CD14-positive monocyte (primary cell): ENCODE measurements at regions not wholly inside any gene's neighbourhood (a gene's known extent, or its start where the extent isn't known, plus 50 kb on each side); places are given as distances from the start of the nearest gene placed in this dataset.
"Not testable (repeated sequence)": the region's sequence is repeated elsewhere in the genome, so short reads cannot be mapped to it uniquely, and the experiment has no call there.

ENCODE experiments used
- DNase-seq, 3 donors: peaks; one replicate each; pipeline ENCODE4 v3.0.0-alpha.2; 2011 to 2022
- H2AFZ ChIP-seq: 2 replicates; pipeline ENCODE4 v1.6.0; 2012; ENCODE audit warnings: mild to moderate bottlenecking, low read depth, low read length, inconsistent platforms; ENCODE audit not compliant: insufficient read depth, poor library complexity, severe bottlenecking
- H3K27ac ChIP-seq, 2 donors: 1 replicate in 1 of 2; 2 replicates in 1 of 2; pipeline ENCODE4 v1.5.1; 2012 to 2013; ENCODE audit warnings: low read length in 2 of 2, control low read depth in 1 of 2, inconsistent platforms in 1 of 2, low read depth in 1 of 2, mild to moderate bottlenecking in 1 of 2
- H3K27me3 ChIP-seq, 2 donors: one replicate each; pipeline versions ENCODE4 v1.6.0 to v1.6.1; 2011 to 2013; ENCODE audit warnings: low read length in 2 of 2; ENCODE audit not compliant: control insufficient read depth in 2 of 2, insufficient read depth in 2 of 2
- H3K36me3 ChIP-seq, 2 donors: replicated peaks in 1 of 2; 1 replicate in 1 of 2; 2 replicates in 1 of 2; pipeline versions ENCODE4 v1.5.1 to v1.6.1; 2012 to 2013; ENCODE audit warnings: low read length in 2 of 2, control low read depth in 1 of 2, inconsistent platforms in 1 of 2, mild to moderate bottlenecking in 1 of 2; ENCODE audit not compliant: insufficient read depth in 2 of 2, control insufficient read depth in 1 of 2
- H3K4me1 ChIP-seq, 2 donors: 1 replicate in 1 of 2; 2 replicates in 1 of 2; pipeline versions ENCODE4 v1.5.1 to v1.6.1; 2012 to 2013; ENCODE audit warnings: low read length in 2 of 2, control low read depth in 1 of 2, inconsistent platforms in 1 of 2, mild to moderate bottlenecking in 1 of 2, moderate library complexity in 1 of 2; ENCODE audit not compliant: insufficient read depth in 2 of 2, control insufficient read depth in 1 of 2
- H3K4me2 ChIP-seq: replicated peaks from 2 replicates; pipeline ENCODE3; 2012; ENCODE audit warnings: low read length, moderate library complexity, mild to moderate bottlenecking; ENCODE audit not compliant: poor library complexity, severe bottlenecking; ENCODE audit errors: extremely low read depth
- H3K4me3 ChIP-seq, 3 experiments: fragments of 200-600 bp in 1 of 3; sonication (generic) in 1 of 3; replicated peaks in 1 of 3; 1 replicate in 2 of 3; 2 replicates in 1 of 3; pipeline ENCODE4 v1.5.1; 2011 to 2013; ENCODE audit warnings: low read length in 3 of 3, mild to moderate bottlenecking in 3 of 3, control low read depth in 2 of 3, low read depth in 2 of 3, inconsistent platforms in 1 of 3, moderate library complexity in 1 of 3
- H3K79me2 ChIP-seq: 2 replicates; pipeline ENCODE4 v1.6.0; 2012; ENCODE audit warnings: mild to moderate bottlenecking, control low read depth, inconsistent platforms, low read length, moderate library complexity; ENCODE audit not compliant: insufficient read depth
- H3K9ac ChIP-seq: 2 replicates; pipeline ENCODE4 v1.6.0; 2017; ENCODE audit warnings: low read length, mild to moderate bottlenecking; ENCODE audit not compliant: insufficient read depth, poor library complexity, severe bottlenecking
- H3K9me3 ChIP-seq, 2 donors: replicated peaks in 1 of 2; 1 replicate in 1 of 2; 2 replicates in 1 of 2; pipeline versions ENCODE4 v1.5.1 to v1.6.1; 2012 to 2013; ENCODE audit warnings: low read length in 2 of 2, control low read depth in 1 of 2; ENCODE audit not compliant: control insufficient read depth in 1 of 2, insufficient read depth in 1 of 2
- H4K20me1 ChIP-seq: 2 replicates; pipeline ENCODE4 v1.6.0; 2012; ENCODE audit warnings: mild to moderate bottlenecking, low read length, control low read depth, moderate library complexity; ENCODE audit not compliant: insufficient read depth
- H3K27ac Mint-ChIP-seq, 7 donors: one replicate each; pipeline ENCODE4 v1.8.0; 2020; ENCODE audit warnings: mild to moderate bottlenecking in 7 of 7, mixed read lengths in 7 of 7, moderate library complexity in 6 of 7, inconsistent platforms in 2 of 7
- H3K27me3 Mint-ChIP-seq, 3 donors: one replicate each; pipeline ENCODE4 v1.8.0; 2021 to 2022; ENCODE audit warnings: low read depth in 3 of 3, mild to moderate bottlenecking in 3 of 3, mixed read lengths in 3 of 3, moderate library complexity in 3 of 3, inconsistent platforms in 1 of 3
- H3K36me3 Mint-ChIP-seq, 2 donors: one replicate each; pipeline ENCODE4 v1.8.0; 2020; ENCODE audit warnings: mixed read lengths in 2 of 2, inconsistent platforms in 1 of 2, mild to moderate bottlenecking in 1 of 2
- H3K4me1 Mint-ChIP-seq: one replicate; pipeline ENCODE4 v1.8.0; 2020; ENCODE audit warnings: mild to moderate bottlenecking, mixed read lengths
- H3K4me3 Mint-ChIP-seq, 2 donors: one replicate each; pipeline ENCODE4 v1.8.0; 2020; ENCODE audit warnings: mild to moderate bottlenecking in 2 of 2, mixed read lengths in 2 of 2, moderate library complexity in 1 of 2
- H3K9me3 Mint-ChIP-seq, 7 donors: one replicate each; pipeline ENCODE4 v1.8.0; 2020 to 2022; ENCODE audit warnings: mixed read lengths in 7 of 7, mild to moderate bottlenecking in 6 of 7, moderate library complexity in 6 of 7, inconsistent platforms in 2 of 7
- WGBS: methylation state at CpG from one replicate; pipeline ENCODE4 v1.1.5; 2013; ENCODE audit warnings: missing lambda C conversion rate; ENCODE audit not compliant: insufficient coverage; 5-methylcytosine and 5-hydroxymethylcytosine counted together
- intact Hi-C, 2 donors: fragments of 100-400 bp; cut with micrococcal nuclease; formaldehyde crosslinking; loops; one replicate each; pipeline versions ENCODE4 v1.15.0 to v1.15.1; 2023
- TF ChIP-seq, protein P1 (sequence below): fragments of 200-600 bp; IDR thresholded peaks from one replicate; pipeline ENCODE4 v1.8.0; 2022; ENCODE audit warnings: antibody characterized with exemption, mild to moderate bottlenecking

- H3K4me1 Mint-ChIP-seq, result peaks cover 66% of the 10 kb centered on the region
- Histone ChIP-seq H3K9me3 (no peaks in the 10 kb centered on the region), H3K4me2 (no peak overlapping the region), H3K27me3 (no peaks in the 10 kb centered on the region), H3K27ac (peak overlapping the region; percentile 96 to 100), H3K79me2 (peaks cover 45% of the 10 kb centered on the region), H4K20me1 (no peaks in the 10 kb centered on the region), H3K4me1 (peaks cover 76 to 89% of the 10 kb centered on the region in 2 donors), H3K4me3 (no peak overlapping the region), H3K9ac (peak overlapping the region; percentile 72), H3K36me3 (no peaks in the 10 kb centered on the region), H2AFZ (no peak overlapping the region)
- intact Hi-C loops, result loop anchor here (5.0 kb wide), 2 partner anchors 77 to 97 kb away; partner anchors contain the start of gene CHD2 (in 1 of the 2)
- peaks cover 0 to under 1% (median 0%) of the 10 kb centered on the region in 3 donors for H3K27me3 Mint-ChIP-seq
- peak overlapping the region; percentile 99 to 100 (median 99) for H3K27ac Mint-ChIP-seq
- TF ChIP-seq, protein P1, sequence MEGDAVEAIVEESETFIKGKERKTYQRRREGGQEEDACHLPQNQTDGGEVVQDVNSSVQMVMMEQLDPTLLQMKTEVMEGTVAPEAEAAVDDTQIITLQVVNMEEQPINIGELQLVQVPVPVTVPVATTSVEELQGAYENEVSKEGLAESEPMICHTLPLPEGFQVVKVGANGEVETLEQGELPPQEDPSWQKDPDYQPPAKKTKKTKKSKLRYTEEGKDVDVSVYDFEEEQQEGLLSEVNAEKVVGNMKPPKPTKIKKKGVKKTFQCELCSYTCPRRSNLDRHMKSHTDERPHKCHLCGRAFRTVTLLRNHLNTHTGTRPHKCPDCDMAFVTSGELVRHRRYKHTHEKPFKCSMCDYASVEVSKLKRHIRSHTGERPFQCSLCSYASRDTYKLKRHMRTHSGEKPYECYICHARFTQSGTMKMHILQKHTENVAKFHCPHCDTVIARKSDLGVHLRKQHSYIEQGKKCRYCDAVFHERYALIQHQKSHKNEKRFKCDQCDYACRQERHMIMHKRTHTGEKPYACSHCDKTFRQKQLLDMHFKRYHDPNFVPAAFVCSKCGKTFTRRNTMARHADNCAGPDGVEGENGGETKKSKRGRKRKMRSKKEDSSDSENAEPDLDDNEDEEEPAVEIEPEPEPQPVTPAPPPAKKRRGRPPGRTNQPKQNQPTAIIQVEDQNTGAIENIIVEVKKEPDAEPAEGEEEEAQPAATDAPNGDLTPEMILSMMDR, result no peak
- H3K36me3 Mint-ChIP-seq, result peaks cover 0 to 2% of the 10 kb centered on the region in 2 donors
- no peak overlapping the region for H3K4me3 Mint-ChIP-seq
- no peak for DNase-seq
- no peaks in the 10 kb centered on the region for H3K9me3 Mint-ChIP-seq
- 100% methylated on average over 4 of the region's 10 CpGs for WGBS
These were observed 94.9 kb upstream of the CHD2 start for GRCh38 chr15:92805080-92805690.

GRCh38 chr15:92806171-92806570 is 94.0 kb upstream of the CHD2 start:
- H3K36me3 ChIP-seq, H3K27me3 Mint-ChIP-seq, DNase-seq, H3K9me3 Mint-ChIP-seq, H3K9ac ChIP-seq, H3K9me3 ChIP-seq, H3K27me3 ChIP-seq, H3K4me2 ChIP-seq, H3K36me3 Mint-ChIP-seq, H2AFZ ChIP-seq, H4K20me1 ChIP-seq, H3K4me3 ChIP-seq: not testable (repeated sequence)
- H3K27ac ChIP-seq, result peak overlapping the region; percentile 96 to 100
- H3K4me1 ChIP-seq, result peaks cover 84 to 93% of the 10 kb centered on the region in 2 donors
- H3K79me2 ChIP-seq, result peaks cover 49% of the 10 kb centered on the region
- Mint-ChIP-seq H3K27ac (peak overlapping the region in 6 of 7 donors; percentile 92 to 100 (median 99)), H3K4me1 (peaks cover 75% of the 10 kb centered on the region), H3K4me3 (peak overlapping the region in 1 of 2 donors; percentile 59)
- intact Hi-C loops, result loop anchor here (5.0 kb wide), 2 partner anchors 76 to 96 kb away; partner anchors contain the start of gene CHD2 (in 1 of the 2)
- WGBS, result 98% methylated on average over 8 of the region's 11 CpGs
